T47D (cell line): ENCODE measurements at regions not wholly inside any gene's neighbourhood (a gene's known extent, or its start where the extent isn't known, plus 50 kb on each side); places are given as distances from the start of the nearest gene placed in this dataset.

Experiments used
- DNase-seq, 2 experiments: peaks; one replicate each; pipeline versions ENCODE4 v3.0.0 to v3.0.0-alpha.2; 2011 to 2012; ENCODE audit warnings: low read depth in 1 of 2, low spot score in 1 of 2
- JUND ChIP-seq: IDR thresholded peaks from 2 replicates; pipeline ENCODE4 v1.6.1; 2012; ENCODE audit warnings: low read depth
- in situ Hi-C: cut with HindIII; loops from 2 replicates; pipeline ENCODE4 v1.10.0; 2016; ENCODE audit warnings: low sequenced_read_pairs, low pct_unique_long_range_greater_than_20kb

- in situ Hi-C loops: no loop called here
- TF ChIP-seq JUND: no peak
- no peak for DNase-seq
These were observed 373.3 kb downstream of the ARHGEF28 start for GRCh38 chr5:73999297-73999696.

- TF ChIP-seq JUND: no peak
- in situ Hi-C loops: no loop called here
- no peak for DNase-seq
These were observed 372.5 kb downstream of the ARHGEF28 start for GRCh38 chr5:73998489-73998888.

- no peak for DNase-seq
- in situ Hi-C loops: no loop called here
- TF ChIP-seq JUND: no peak
These were observed 372.0 kb downstream of the ARHGEF28 start for GRCh38 chr5:73997960-73998359.

- in situ Hi-C loops: no loop called here
- TF ChIP-seq JUND: no peak
- DNase-seq: no peak
These were observed 370.3 kb downstream of the ARHGEF28 start for GRCh38 chr5:73996151-73996755.

- no peak for DNase-seq
- TF ChIP-seq JUND: no peak
- in situ Hi-C loops: no loop called here
These were observed 369.0 kb downstream of the ARHGEF28 start for GRCh38 chr5:73994963-73995362.
